GM18505 (cell line): ENCODE measurements at regions not wholly inside any gene's neighbourhood (a gene's known extent, or its start where the extent isn't known, plus 50 kb on each side); places are given as distances from the start of the nearest gene placed in this dataset.
"Not testable (repeated sequence)": the region's sequence is repeated elsewhere in the genome, so short reads cannot be mapped to it uniquely, and the experiment has no call there.

Experiments
- ATAC-seq: cut with Tn5 transposase; IDR thresholded peaks from one replicate; pipeline ENCODE4 v1.9.1; 2021; ENCODE audit not compliant: unreplicated experiment
- POLR2A ChIP-seq: IDR thresholded peaks from 4 replicates; pipeline ENCODE4 v1.6.1; 2011; ENCODE audit warnings: borderline replicate concordance; ENCODE audit not compliant: insufficient read depth, insufficient read length; ENCODE audit errors: extremely low read depth

DNA sequence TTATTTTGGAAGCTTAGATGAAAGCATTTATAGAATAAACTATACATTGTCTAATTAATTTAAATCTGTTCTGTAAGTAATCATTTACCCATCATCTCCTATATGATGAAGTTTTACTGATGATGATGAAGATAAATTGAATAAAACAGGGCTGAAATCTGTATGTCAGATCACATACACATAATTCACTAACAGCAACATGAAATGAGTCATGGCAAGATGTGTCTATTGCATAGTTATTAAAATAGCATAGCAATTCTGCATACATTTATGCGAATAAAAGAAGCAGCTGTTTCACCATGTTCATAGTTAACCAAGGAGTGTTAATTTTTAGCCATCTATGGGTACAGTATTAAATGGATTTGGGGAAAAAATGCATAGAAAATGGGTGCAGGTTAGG lies 424.9 kb downstream of the LIG4 start:
- ATAC-seq = no peak
- no peak for TF ChIP-seq POLR2A

- ATAC-seq = no peak
- no peak for TF ChIP-seq POLR2A
Measured at GRCh38 chr13:107788464-107789165, 426.7 kb downstream of the LIG4 start.

DNA sequence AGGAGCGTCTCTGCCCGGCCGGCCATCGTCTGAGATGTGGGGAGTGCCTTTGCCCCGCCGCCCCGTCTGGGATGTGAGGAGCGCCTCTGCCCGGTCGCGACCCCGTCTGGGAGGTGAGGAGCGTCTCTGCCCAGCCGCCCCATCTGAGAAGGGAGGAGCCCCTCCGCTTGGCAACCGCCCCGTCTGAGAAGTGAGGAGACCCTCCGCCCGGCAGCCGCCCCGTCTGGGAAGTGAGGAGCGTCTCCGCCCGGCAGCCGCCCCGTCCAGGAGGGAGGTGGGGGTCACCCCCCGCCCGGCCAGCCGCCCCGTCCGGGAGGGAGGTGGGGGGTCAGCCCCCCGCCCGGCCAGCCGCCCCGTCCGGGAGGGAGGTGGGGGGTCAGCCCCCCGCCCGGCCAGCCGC lies 432.7 kb downstream of the LIG4 start:
- ATAC-seq = not testable (repeated sequence)

- no peak for ATAC-seq
- TF ChIP-seq POLR2A = no peak
Measured at GRCh38 chr13:107778094-107778493, 437.2 kb downstream of the LIG4 start.

DNA sequence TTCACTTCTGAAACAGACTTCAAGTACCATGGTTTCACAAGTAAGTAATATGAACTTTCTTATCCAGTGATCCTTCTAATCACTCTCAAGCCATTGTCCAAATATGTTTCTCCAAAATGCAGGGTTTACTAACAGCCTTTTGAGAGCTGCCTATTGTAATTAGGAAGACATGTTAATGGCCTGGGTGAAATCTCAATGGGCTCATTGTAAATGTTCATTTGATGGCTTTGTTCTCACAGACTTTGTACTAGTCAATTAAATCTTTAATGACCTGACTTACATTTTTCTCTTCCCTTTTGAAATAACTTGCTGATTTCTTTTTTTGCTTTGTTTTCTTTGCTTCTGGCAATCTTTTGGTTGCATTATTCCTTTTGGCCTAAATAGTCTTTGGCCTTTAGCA lies 444.8 kb downstream of the LIG4 start:
- ATAC-seq = no peak
- no peak for TF ChIP-seq POLR2A

DNA sequence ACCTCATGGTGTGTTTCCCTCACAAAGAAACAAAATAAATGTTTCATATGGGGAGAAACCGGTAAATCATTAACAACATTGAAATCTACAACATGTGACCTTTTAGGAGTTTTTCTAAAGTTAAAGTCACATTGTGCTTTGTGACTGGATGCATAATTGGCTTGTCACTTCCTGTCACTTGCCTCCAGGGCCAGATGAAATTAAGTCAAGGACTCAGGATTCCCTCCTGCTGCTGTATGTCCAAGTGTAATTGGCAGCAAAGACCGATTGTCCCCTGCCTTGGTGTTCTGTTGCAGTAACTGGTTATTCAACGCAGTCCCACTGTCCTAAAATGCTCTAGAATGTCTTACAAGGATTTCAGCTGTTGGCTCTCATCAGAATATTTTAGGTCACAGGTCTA lies 448.2 kb downstream of the LIG4 start:
- ATAC-seq = no peak
- TF ChIP-seq POLR2A = no peak

GRCh38 chr13:107765724-107766401 lies 449.5 kb downstream of the LIG4 start:
- no peak for TF ChIP-seq POLR2A
- no peak for ATAC-seq

DNA sequence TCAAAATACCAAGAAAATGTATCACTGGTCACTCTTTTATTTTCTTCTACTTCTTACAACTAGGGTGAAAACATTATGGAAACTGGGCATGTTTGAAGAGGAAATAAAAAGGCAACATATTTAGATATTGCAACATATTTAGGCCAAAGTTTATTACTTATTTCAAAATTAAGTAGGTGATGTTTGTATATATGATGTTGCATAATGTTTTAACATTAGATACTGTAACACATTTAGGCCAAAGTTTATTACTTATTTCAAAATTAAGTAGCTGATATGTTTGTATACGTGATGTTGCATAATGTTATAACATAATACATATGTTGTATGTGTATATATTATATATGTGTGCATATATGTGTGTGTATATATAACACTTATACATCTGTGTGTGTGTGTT lies 451.3 kb downstream of the LIG4 start:
- ATAC-seq = no peak
- no peak for TF ChIP-seq POLR2A

DNA sequence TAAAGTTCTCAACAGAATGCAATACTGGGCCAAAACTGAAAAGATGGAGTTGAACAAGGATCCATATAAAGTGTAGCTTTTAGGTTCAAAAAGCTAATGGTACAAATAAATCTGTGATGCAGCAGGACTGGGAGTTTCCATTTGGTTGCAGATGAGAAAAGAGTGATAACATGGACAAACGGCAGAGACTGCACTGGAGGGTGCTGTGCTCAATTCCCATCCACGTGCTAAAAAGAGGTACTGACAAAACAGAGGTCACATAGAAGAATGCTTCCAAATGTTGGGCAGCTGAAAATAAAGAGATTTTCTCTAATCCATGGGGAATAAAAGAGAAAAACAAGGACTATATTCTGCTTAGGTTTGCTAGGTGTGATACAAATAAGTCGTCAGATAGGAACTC lies 461.6 kb downstream of the LIG4 start:
- no peak for TF ChIP-seq POLR2A
- ATAC-seq = no peak

- TF ChIP-seq POLR2A = no peak
- ATAC-seq = no peak
Measured at GRCh38 chr13:107753291-107753690, 462.0 kb downstream of the LIG4 start.

DNA sequence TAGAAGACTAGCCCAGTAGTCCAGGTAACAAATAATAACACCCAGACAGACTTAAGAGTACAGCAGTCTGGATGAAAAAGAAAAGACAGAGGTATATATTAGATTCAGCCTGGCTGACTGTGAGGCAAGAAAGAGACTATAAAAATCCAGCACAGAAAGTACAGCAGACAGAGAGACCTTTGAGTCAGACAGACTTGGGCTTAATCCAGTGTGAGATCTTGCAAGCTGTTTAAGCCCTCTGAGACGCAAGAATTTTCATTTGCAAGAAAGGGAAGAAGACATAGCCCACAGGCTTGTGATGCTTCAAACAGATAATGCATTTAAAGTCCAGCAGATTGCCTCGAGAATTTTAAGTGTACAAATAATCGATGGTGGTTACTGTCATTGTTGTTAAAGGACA lies 471.4 kb downstream of the LIG4 start:
- no peak for ATAC-seq
- no peak for TF ChIP-seq POLR2A

GRCh38 chr13:107743526-107743925 lies 471.8 kb downstream of the LIG4 start:
- ATAC-seq = no peak
- no peak for TF ChIP-seq POLR2A

DNA sequence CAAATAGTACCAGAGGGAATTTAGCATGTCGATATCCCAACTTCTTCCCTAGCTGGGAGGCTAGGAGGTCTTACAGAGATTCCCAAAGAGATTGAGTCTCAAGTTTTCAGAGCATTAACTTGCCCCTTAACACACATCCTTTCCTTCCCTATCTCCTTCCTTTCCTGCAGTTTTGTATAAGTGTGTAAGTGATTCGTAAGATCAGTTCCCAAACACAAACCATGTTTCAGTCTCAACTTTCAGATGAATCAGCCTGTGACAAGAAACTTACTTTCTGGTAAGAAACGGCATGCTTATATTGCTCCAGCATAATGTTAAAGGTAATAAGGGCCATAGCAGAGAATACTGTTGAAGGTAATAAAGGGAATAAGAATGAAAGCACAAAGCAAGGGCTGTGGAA lies 472.2 kb downstream of the LIG4 start:
- ATAC-seq = no peak
- TF ChIP-seq POLR2A = no peak

DNA sequence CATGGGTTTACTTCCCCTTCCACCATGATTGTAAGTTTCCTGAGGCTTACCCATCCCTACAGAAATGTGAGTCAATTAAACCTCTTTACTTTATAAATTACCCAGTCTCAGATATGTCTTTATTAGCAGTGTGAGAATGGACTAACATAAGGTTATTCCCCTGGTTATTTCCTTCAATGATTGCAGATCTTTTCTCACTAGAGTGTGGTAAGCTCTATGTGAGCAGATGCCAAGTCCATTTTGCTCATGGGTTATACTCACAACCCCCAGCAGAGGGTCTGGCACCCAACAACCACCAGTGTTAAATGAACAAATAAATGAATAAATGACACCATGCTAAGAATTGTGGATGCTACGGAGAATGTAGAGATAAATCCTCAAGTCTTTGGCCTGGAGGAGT lies 472.8 kb downstream of the LIG4 start:
- no peak for TF ChIP-seq POLR2A
- no peak for ATAC-seq
